HFF-Myc (cell line): ENCODE measurements at regions not wholly inside any gene's neighbourhood (a gene's known extent, or its start where the extent isn't known, plus 50 kb on each side); places are given as distances from the start of the nearest gene placed in this dataset.

Experiments
- DNase-seq: peaks from one replicate; pipeline ENCODE4 v3.0.0-alpha.2; 2011; ENCODE audit warnings: low read depth; ENCODE audit errors: extremely low read depth
- H3K4me3 ChIP-seq: replicated peaks from 2 replicates; pipeline ENCODE4 v1.5.1; 2011; ENCODE audit warnings: low read depth, mild to moderate bottlenecking, control low read depth, low read length
- TF ChIP-seq, protein P1 (sequence below): IDR thresholded peaks from 2 replicates; pipeline ENCODE4 v1.5.1; 2012; ENCODE audit warnings: mild to moderate bottlenecking, low read depth, low read length, control low read depth; ENCODE audit errors: missing control alignments

DNA sequence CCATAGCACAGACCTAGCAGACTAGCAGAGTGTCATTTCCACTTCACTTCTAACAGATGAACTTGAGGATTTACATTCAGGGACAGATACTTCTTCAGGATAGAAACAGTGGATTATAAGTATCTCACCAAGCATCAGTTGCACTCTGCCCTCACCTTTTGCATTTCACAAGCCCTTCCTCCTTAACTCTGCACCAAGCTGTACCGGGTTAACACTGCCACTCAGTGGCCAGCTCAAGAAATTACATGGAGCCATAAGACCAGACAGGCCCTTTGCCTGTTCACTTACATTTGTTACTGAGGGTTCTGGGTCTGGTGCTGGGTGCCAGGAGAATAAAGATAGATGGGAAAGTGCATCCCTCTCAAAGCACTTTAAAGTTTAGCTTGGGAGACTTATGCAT is 309.8 kb downstream of the SHANK2 start:
- TF ChIP-seq, protein P1, sequence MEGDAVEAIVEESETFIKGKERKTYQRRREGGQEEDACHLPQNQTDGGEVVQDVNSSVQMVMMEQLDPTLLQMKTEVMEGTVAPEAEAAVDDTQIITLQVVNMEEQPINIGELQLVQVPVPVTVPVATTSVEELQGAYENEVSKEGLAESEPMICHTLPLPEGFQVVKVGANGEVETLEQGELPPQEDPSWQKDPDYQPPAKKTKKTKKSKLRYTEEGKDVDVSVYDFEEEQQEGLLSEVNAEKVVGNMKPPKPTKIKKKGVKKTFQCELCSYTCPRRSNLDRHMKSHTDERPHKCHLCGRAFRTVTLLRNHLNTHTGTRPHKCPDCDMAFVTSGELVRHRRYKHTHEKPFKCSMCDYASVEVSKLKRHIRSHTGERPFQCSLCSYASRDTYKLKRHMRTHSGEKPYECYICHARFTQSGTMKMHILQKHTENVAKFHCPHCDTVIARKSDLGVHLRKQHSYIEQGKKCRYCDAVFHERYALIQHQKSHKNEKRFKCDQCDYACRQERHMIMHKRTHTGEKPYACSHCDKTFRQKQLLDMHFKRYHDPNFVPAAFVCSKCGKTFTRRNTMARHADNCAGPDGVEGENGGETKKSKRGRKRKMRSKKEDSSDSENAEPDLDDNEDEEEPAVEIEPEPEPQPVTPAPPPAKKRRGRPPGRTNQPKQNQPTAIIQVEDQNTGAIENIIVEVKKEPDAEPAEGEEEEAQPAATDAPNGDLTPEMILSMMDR: peak; percentile 26
- no peak for DNase-seq
- no peak overlapping the region for H3K4me3 ChIP-seq

DNA sequence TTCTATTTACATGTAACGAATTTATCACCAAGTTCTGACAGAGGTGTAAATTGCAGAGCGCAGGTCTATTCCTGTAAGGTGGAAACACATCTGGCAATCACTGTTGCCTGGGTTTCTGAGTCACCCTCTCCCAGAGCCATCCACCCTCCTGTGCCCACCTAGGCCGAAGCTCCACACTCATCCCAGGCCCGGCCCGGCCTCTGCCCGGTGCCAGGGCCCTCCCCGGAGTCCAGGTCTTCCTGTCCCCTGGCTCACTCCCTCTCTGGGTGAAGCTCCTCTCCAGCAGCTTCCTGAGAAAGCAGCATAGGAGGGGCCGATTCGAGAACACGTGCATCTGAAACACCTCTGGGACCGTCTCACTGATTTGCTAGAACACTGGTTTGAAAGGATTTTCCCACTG is 308.2 kb downstream of the SHANK2 start:
- TF ChIP-seq, protein P1: no peak
- no peak for DNase-seq
- H3K4me3 ChIP-seq: no peak overlapping the region

DNA sequence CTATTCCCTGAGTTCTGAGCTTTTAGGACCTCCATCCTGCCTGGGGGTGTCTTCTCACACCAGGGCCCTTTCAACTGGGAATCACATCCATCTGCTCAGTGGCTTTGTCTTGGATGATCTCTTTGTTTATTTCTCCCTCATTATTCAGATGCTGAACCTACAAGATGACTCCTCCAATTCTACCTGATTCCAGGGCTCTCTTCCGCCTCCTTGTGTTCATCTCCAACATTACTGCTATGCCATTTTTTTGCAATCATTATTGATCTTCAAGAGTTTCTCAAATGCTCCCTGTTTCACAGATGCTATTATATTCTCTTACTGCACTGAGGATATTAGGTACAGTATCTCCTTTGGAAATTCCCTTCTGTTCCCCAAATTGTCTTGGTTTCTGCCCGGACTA is 307.7 kb downstream of the SHANK2 start:
- no peak for DNase-seq
- TF ChIP-seq, protein P1: no peak
- H3K4me3 ChIP-seq: no peak overlapping the region

DNA sequence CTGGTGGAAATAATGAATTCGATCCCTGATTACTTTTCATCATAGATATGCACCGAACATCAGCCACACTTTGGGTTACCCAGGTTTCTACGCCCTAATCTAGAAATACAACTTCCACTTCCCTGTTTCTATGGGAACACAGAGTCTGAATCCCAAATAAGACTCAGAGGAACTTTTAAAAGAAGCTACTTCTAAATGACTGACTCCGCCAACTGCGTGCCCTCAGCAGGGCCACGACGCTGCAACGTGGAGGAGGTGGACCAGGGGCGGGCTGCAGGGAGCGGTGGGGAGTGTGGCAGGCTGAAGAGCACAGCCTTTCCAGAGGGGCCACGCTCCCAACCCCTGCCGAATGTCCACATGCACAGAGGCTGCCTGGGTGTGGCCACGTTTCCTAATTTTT is 304.0 kb downstream of the SHANK2 start:
- DNase-seq: no peak
- H3K4me3 ChIP-seq: no peak overlapping the region
- TF ChIP-seq, protein P1: no peak

DNA sequence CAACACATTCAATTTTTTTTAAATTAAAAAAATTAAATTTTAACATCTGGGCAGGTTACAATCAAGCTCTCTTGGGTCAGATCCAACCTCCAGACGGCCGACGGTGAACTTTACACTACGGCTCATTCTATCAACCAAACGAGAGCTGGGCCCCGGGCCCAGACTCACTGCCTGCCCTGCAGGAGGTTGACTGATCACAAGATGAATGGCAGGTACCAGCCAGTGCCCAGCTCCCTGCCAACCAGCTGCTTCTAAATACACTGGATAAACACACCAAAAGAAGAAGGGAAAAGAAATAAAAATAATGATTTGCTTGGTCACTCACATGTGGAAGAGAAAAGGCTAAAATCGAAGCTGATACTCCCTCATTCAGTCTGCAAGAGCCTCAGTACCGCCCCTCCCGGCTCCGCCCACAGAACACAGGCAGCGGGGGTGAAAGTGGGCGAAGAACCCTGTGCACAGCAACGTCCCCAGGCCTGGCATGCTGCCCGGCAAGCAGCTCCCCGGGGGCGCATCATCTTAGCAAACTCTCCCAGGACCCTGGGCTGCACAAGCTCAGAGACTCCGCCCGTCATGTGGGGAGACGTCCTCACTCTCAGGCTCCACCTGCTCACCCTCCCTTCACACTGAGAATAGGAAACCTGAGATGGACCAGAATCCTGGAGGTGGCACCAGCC is 303.4 kb downstream of the SHANK2 start:
- no peak overlapping the region for H3K4me3 ChIP-seq
- no peak for DNase-seq
- TF ChIP-seq, protein P1: no peak

DNA sequence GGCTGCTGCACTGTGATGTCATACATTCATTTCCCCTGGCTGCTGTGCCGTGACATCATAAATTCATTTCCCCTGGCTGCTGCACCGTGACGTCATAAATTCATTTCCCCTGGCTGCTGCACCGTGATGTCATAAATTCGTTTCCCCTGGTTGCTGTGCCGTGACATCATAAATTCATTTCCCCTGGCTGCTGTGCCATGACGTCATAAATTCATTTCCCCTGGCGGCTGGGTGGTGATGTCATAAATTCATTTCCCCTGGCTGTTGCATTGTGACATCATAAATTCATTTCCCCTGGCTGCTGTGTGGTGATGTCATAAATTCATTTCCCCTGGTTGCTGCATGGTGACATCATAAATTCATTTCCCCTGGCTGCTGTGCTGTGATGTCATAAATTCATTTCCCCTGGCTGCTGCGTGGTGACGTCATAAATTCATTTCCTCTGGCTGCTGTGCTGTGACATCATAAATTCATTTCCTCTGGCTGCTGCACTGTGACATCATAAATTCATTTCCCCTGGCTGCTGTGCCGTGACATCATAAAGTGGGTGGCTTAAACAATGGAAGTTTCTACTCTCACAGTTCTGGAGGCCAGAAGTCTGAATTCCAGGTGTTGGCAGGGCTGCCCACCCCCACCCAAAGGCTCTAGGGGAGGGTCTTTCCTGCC is 301.1 kb downstream of the SHANK2 start:
- TF ChIP-seq, protein P1: no peak
- DNase-seq: no peak
- H3K4me3 ChIP-seq: no peak overlapping the region
